Omental fat pad (tissue), 3 donors: ENCODE measurements at regions not wholly inside any gene's neighbourhood (a gene's known extent, or its start where the extent isn't known, plus 50 kb on each side); places are given as distances from the start of the nearest gene placed in this dataset.

Experiments
- ATAC-seq: fragments of 150-250 bp; one replicate; pipeline ENCODE4 v1.9.1; 2016; ENCODE audit warnings: mild to moderate bottlenecking, moderate library complexity; ENCODE audit not compliant: low FRiP score
- DNase-seq: peaks from one replicate; pipeline ENCODE4 v3.0.0-alpha.2; 2019; ENCODE audit warnings: low spot score
- TF ChIP-seq, protein P1 (sequence below), 3 donors: fragments of 450-650 bp; IDR thresholded peaks; one replicate each; pipeline ENCODE4 v1.5.1; 2016 to 2017; ENCODE audit warnings: antibody characterized with exemption in 3 of 3, mild to moderate bottlenecking in 3 of 3, moderate library complexity in 2 of 3

- ATAC-seq = no peak
- no peak for DNase-seq
- TF ChIP-seq, protein P1, sequence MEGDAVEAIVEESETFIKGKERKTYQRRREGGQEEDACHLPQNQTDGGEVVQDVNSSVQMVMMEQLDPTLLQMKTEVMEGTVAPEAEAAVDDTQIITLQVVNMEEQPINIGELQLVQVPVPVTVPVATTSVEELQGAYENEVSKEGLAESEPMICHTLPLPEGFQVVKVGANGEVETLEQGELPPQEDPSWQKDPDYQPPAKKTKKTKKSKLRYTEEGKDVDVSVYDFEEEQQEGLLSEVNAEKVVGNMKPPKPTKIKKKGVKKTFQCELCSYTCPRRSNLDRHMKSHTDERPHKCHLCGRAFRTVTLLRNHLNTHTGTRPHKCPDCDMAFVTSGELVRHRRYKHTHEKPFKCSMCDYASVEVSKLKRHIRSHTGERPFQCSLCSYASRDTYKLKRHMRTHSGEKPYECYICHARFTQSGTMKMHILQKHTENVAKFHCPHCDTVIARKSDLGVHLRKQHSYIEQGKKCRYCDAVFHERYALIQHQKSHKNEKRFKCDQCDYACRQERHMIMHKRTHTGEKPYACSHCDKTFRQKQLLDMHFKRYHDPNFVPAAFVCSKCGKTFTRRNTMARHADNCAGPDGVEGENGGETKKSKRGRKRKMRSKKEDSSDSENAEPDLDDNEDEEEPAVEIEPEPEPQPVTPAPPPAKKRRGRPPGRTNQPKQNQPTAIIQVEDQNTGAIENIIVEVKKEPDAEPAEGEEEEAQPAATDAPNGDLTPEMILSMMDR (IDR thresholded peaks at IDR 0.05) = no peak
Observed at GRCh38 chr13:86098511-86098910, 299.3 kb upstream of the SLITRK6 start.

DNA sequence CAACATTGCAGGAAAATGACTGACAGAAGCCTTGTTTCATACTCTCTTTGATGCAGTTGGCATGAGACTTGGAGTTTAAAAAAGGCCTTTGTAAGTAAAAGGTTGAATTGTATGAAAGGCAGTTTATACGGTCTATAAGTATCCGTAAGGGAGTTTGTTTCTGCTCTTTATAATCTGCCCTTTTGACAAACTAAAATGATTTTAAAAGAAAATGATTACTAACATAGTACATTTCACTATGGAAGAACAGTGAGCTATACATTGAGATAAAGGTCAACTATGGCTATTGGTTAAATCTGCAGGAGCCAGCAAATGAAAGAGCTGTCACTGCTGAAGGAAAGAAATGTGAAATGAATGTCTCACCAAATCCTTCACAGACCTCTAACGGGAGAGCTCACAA, 296.1 kb upstream of the SLITRK6 start:
- DNase-seq (no peak), ATAC-seq (no peak)
- TF ChIP-seq, protein P1 (IDR thresholded peaks at IDR 0.05) = no peak

DNA sequence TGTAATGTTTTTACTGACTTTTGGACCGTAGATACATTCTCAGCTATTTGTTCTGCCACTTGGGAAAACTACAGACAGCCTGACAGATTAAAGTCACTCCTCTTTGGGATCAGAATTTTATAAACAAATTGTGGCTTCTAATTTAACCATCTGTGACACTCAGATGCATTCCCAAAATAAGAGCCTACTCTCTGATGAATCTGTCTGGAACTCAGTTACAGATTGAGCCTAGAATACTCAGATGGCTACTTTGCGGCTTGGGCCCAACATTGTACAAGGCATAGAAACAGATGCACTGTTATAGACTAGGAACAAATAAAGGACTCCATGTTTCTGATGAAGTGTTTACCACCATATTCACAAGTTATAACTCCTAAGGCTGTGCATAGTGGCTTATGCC, 291.0 kb upstream of the SLITRK6 start:
- TF ChIP-seq, protein P1 (IDR thresholded peaks at IDR 0.05) = no peak
- ATAC-seq = no peak
- no peak for DNase-seq

DNA sequence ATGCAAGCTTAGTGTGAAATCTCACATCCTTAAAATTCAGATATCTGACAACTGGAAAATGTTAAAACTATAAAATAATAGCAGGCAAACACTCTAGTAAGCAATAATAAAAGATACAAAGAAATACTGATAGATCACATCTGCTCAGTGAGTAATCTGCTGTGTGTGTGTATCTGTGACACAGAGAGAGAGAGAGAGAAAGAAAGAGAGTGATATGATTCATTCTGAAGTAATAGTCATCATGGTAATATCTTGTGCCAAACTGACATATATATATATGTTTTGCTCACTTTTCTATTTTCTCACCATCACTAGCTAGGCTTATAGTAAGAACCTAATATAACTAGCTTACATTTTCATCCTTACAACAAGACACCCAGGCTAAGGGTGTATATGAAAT, 288.0 kb upstream of the SLITRK6 start:
- DNase-seq (no peak), ATAC-seq (no peak)
- TF ChIP-seq, protein P1 (IDR thresholded peaks at IDR 0.05) = no peak

- DNase-seq (no peak), ATAC-seq (no peak)
- TF ChIP-seq, protein P1 (IDR thresholded peaks at IDR 0.05) = no peak
Observed at GRCh38 chr13:86085890-86086289, 286.7 kb upstream of the SLITRK6 start.

GRCh38 chr13:86082121-86082520, 282.9 kb upstream of the SLITRK6 start:
- TF ChIP-seq, protein P1 (IDR thresholded peaks at IDR 0.05) = no peak
- ATAC-seq (no peak), DNase-seq (no peak)

- DNase-seq = no peak
- ATAC-seq = no peak
- TF ChIP-seq, protein P1 (IDR thresholded peaks at IDR 0.05) = no peak
Observed at GRCh38 chr13:86080340-86080995, 281.2 kb upstream of the SLITRK6 start.
